GM12874 (cell line): ENCODE measurements at regions not wholly inside any gene's neighbourhood (a gene's known extent, or its start where the extent isn't known, plus 50 kb on each side); places are given as distances from the start of the nearest gene placed in this dataset.

Source experiments
- TF ChIP-seq, protein P1 (sequence below): IDR thresholded peaks from 2 replicates; pipeline ENCODE4 v1.5.1; 2011; ENCODE audit warnings: low read depth, mild to moderate bottlenecking, control low read depth, low read length, moderate library complexity; ENCODE audit not compliant: insufficient read depth

- TF ChIP-seq, protein P1, sequence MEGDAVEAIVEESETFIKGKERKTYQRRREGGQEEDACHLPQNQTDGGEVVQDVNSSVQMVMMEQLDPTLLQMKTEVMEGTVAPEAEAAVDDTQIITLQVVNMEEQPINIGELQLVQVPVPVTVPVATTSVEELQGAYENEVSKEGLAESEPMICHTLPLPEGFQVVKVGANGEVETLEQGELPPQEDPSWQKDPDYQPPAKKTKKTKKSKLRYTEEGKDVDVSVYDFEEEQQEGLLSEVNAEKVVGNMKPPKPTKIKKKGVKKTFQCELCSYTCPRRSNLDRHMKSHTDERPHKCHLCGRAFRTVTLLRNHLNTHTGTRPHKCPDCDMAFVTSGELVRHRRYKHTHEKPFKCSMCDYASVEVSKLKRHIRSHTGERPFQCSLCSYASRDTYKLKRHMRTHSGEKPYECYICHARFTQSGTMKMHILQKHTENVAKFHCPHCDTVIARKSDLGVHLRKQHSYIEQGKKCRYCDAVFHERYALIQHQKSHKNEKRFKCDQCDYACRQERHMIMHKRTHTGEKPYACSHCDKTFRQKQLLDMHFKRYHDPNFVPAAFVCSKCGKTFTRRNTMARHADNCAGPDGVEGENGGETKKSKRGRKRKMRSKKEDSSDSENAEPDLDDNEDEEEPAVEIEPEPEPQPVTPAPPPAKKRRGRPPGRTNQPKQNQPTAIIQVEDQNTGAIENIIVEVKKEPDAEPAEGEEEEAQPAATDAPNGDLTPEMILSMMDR, result no peak
Measured at GRCh38 chr9:20276762-20277161, 345.5 kb downstream of the MLLT3 start.

- TF ChIP-seq, protein P1, result no peak
Measured at GRCh38 chr9:20271723-20272122, 350.6 kb downstream of the MLLT3 start.

DNA sequence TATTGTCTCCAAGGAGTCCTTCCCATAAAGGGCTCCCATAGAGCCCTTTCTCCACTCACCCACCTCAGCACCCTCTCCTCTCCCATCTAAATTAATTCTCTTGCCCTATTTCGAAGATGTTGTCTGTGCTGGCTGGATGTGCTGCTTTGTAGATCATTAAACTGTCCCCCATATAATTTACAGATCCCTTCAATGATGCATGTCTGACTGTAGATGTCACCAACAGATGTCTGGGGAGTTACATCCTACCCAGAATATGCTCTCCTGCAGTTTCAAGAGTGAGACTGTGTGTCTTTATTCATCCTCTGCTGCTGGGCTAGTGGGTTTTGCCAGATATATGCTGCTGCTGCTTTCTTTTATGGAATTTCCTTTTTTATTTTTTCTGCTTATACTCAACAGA is 351.2 kb downstream of the MLLT3 start:
- TF ChIP-seq, protein P1, result no peak

DNA sequence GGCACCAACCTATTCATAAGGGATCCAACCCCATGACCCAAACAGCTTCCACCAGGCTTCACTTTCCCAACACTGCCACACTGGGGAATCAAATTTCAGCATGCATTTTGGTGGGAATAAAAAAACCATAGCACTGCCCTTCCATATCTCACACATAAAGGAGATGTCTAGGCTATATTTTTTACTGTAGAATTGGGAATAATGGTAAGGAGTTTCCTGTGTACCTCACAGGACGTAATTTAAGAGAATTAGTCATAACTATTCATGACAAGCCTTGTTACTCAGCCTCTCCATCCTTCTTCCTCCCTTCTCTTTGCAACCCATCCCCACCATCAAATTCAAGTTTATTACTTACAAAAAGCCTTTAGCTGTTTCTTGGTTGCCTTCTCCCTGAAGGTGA is 352.1 kb downstream of the MLLT3 start:
- TF ChIP-seq, protein P1, result no peak

GRCh38 chr9:20269620-20270019 is 352.7 kb downstream of the MLLT3 start:
- TF ChIP-seq, protein P1, result no peak

- TF ChIP-seq, protein P1, result no peak
Measured at GRCh38 chr9:20264896-20265295, 357.4 kb downstream of the MLLT3 start.

- TF ChIP-seq, protein P1, result no peak
Measured at GRCh38 chr9:20262611-20263010, 359.7 kb downstream of the MLLT3 start.
